SK-N-SH treated with all-trans-retinoic acid at 6 μM for 48 hours (cell line): ENCODE measurements at regions not wholly inside any gene's neighbourhood (a gene's known extent, or its start where the extent isn't known, plus 50 kb on each side); places are given as distances from the start of the nearest gene placed in this dataset.

Experiments used
- ATAC-seq: fragments of 200-7000 bp; cut with Tn5 transposase; 3 replicates; pipeline ENCODE4 v1.9.1; 2020; ENCODE audit warnings: mild to moderate bottlenecking, moderate library complexity
- ARNTL ChIP-seq: fragments of 450-650 bp; formaldehyde crosslinking; IDR thresholded peaks from 2 replicates; pipeline ENCODE4 v1.5.0; 2020; ENCODE audit warnings: low read depth, mild to moderate bottlenecking, moderate library complexity, borderline replicate concordance
- BACH2 ChIP-seq: fragments of 250-450 bp; sonication (Bioruptor Pico); IDR thresholded peaks from 2 replicates; pipeline ENCODE4 v1.9.0; 2021; ENCODE audit warnings: mild to moderate bottlenecking, borderline replicate concordance
- CREB5 ChIP-seq: fragments of 250-450 bp; sonication (Bioruptor Pico); IDR thresholded peaks from 2 replicates; pipeline ENCODE4 v1.5.1; 2020; ENCODE audit warnings: low read depth, mild to moderate bottlenecking, moderate library complexity
- CSDC2 ChIP-seq: fragments of 250-450 bp; sonication (Bioruptor Pico); IDR thresholded peaks from 2 replicates; pipeline ENCODE4 v1.5.0; 2020; ENCODE audit warnings: mild to moderate bottlenecking, moderate library complexity
- CSRNP3 ChIP-seq: fragments of 250-450 bp; sonication (Bioruptor Pico); IDR thresholded peaks from 2 replicates; pipeline ENCODE4 v1.5.1; 2021; ENCODE audit warnings: mild to moderate bottlenecking, moderate library complexity
- ESRRG ChIP-seq: fragments of 250-450 bp; sonication (Bioruptor Pico); IDR thresholded peaks from 2 replicates; pipeline ENCODE4 v1.6.1; 2021; ENCODE audit warnings: mild to moderate bottlenecking
- GLIS3 ChIP-seq: fragments of 250-450 bp; sonication (Bioruptor Pico); IDR thresholded peaks from 2 replicates; pipeline ENCODE4 v1.5.0; 2020; ENCODE audit warnings: mild to moderate bottlenecking, moderate library complexity
- ISL1 ChIP-seq: fragments of 250-450 bp; sonication (Bioruptor Pico); IDR thresholded peaks from 2 replicates; pipeline ENCODE4 v2.1.2; 2022; ENCODE audit warnings: mild to moderate bottlenecking, moderate library complexity
- PATZ1 ChIP-seq: fragments of 250-450 bp; sonication (Bioruptor Pico); IDR thresholded peaks from 2 replicates; pipeline ENCODE4 v1.8.0; 2020; ENCODE audit warnings: mild to moderate bottlenecking, moderate library complexity, borderline replicate concordance
- POU6F1 ChIP-seq: fragments of 250-450 bp; sonication (Bioruptor Pico); IDR thresholded peaks from 2 replicates; pipeline ENCODE4 v1.8.0; 2021; ENCODE audit warnings: low read depth, mild to moderate bottlenecking, moderate library complexity, borderline replicate concordance
- RARB ChIP-seq: fragments of 250-450 bp; sonication (Bioruptor Pico); IDR thresholded peaks from 2 replicates; pipeline ENCODE4 v1.8.0; 2021; ENCODE audit warnings: mild to moderate bottlenecking, moderate library complexity
- TCF4 ChIP-seq: fragments of 250-450 bp; sonication (Bioruptor Pico); IDR thresholded peaks from 2 replicates; pipeline ENCODE4 v1.8.0; 2021; ENCODE audit warnings: mild to moderate bottlenecking, moderate library complexity, borderline replicate concordance
- TOX ChIP-seq: fragments of 250-450 bp; sonication (Bioruptor Pico); IDR thresholded peaks from 2 replicates; pipeline ENCODE4 v1.8.0; 2021; ENCODE audit warnings: mild to moderate bottlenecking, moderate library complexity, borderline replicate concordance
- TSHZ2 ChIP-seq: fragments of 250-450 bp; sonication (Bioruptor Pico); IDR thresholded peaks from 2 replicates; pipeline ENCODE4 v1.5.0; 2020; ENCODE audit warnings: mild to moderate bottlenecking, moderate library complexity
- ZC3H10 ChIP-seq: fragments of 250-450 bp; sonication (Bioruptor Pico); IDR thresholded peaks from 2 replicates; pipeline ENCODE4 v1.5.1; 2021; ENCODE audit warnings: mild to moderate bottlenecking, moderate library complexity
- ZFP3 ChIP-seq: fragments of 250-450 bp; sonication (Bioruptor Pico); IDR thresholded peaks from 2 replicates; pipeline ENCODE4 v1.5.0; 2020; ENCODE audit warnings: mild to moderate bottlenecking, moderate library complexity
- ZFP30 ChIP-seq: fragments of 450-650 bp; formaldehyde crosslinking; IDR thresholded peaks from 2 replicates; pipeline ENCODE4 v1.5.0; 2022; ENCODE audit warnings: mild to moderate bottlenecking, moderate library complexity
- ZNF565 ChIP-seq: fragments of 450-650 bp; formaldehyde crosslinking; conservative IDR thresholded peaks from 2 replicates; pipeline ENCODE4 v1.5.0; 2020; ENCODE audit warnings: low read depth, mild to moderate bottlenecking, moderate library complexity
- ZNF70 ChIP-seq: fragments of 450-650 bp; formaldehyde crosslinking; IDR thresholded peaks from 2 replicates; pipeline ENCODE4 v1.5.0; 2020; ENCODE audit warnings: mild to moderate bottlenecking, moderate library complexity
- ZNF8 ChIP-seq: fragments of 450-650 bp; formaldehyde crosslinking; IDR thresholded peaks from 2 replicates; pipeline ENCODE4 v1.5.0; 2020; ENCODE audit warnings: mild to moderate bottlenecking, moderate library complexity

GRCh38 chr16:48947371-48947713 is 334.3 kb downstream of the CBLN1 start:
- TF ChIP-seq ARNTL (CRISPR knock-in tag) (no peak), ZNF565 (CRISPR knock-in tag) (no peak), PATZ1 (CRISPR knock-in tag) (no peak), POU6F1 (CRISPR knock-in tag) (no peak), TOX (CRISPR knock-in tag) (no peak), CSDC2 (CRISPR knock-in tag) (no peak), ZNF8 (CRISPR knock-in tag) (no peak), TSHZ2 (CRISPR knock-in tag) (no peak), ZFP30 (CRISPR knock-in tag) (no peak), RARB (no peak), CREB5 (CRISPR knock-in tag) (no peak), ZFP3 (CRISPR knock-in tag) (no peak), BACH2 (CRISPR knock-in tag) (no peak), GLIS3 (CRISPR knock-in tag) (no peak), CSRNP3 (CRISPR knock-in tag) (no peak), ESRRG (CRISPR knock-in tag) (no peak), ZC3H10 (CRISPR knock-in tag) (no peak)
- no peak for ATAC-seq

- no peak for ATAC-seq
- TF ChIP-seq ISL1 (CRISPR knock-in tag) = no peak
- TF ChIP-seq TOX (CRISPR knock-in tag) = no peak
- TF ChIP-seq CREB5 (CRISPR knock-in tag) = no peak
- no peak for TF ChIP-seq ZNF70 (CRISPR knock-in tag)
- TF ChIP-seq CSRNP3 (CRISPR knock-in tag) = no peak
- no peak for TF ChIP-seq ESRRG (CRISPR knock-in tag)
- no peak for TF ChIP-seq POU6F1 (CRISPR knock-in tag)
- TF ChIP-seq GLIS3 (CRISPR knock-in tag) = no peak
- no peak for TF ChIP-seq TCF4 (CRISPR knock-in tag)
- TF ChIP-seq, all 23 proteins: peak for 0
Measured at GRCh38 chr16:48946686-48947370, 334.8 kb downstream of the CBLN1 start.
